Ovary (tissue), 7 donors: ENCODE measurements at regions not wholly inside any gene's neighbourhood (a gene's known extent, or its start where the extent isn't known, plus 50 kb on each side); places are given as distances from the start of the nearest gene placed in this dataset. TPM values are rescaled to one million over a fixed set of nuclear protein-coding genes. Genes with fewer than 3 reads are reported as not detected.

Experiments used
- DNase-seq, 5 donors: peaks; one replicate each; pipeline ENCODE4 v3.0.0-alpha.2; 2019 to 2020
- H3K27ac ChIP-seq, 2 donors: fragments of 200-600 bp; one replicate each; pipeline versions ENCODE4 v1.5.1 to v1.8.0; 2019 to 2022
- H3K27me3 ChIP-seq: fragments of 200-600 bp; one replicate; pipeline ENCODE4 v1.8.0; 2022
- H3K36me3 ChIP-seq: fragments of 200-600 bp; sonication (generic); one replicate; pipeline ENCODE4 v1.5.1; 2019
- H3K4me1 ChIP-seq: one replicate; pipeline ENCODE4 v1.8.1; 2013; ENCODE audit warnings: mild to moderate bottlenecking, moderate library complexity; ENCODE audit not compliant: insufficient read depth
- H3K4me3 ChIP-seq: fragments of 200-600 bp; sonication (generic); one replicate; pipeline ENCODE4 v1.5.1; 2017
- H3K9me3 ChIP-seq, 2 donors: fragments of 200-600 bp in 1 of 2; sonication (generic) in 1 of 2; one replicate each; pipeline versions ENCODE4 v1.5.1 to v1.8.1; 2013 to 2019; ENCODE audit warnings: mild to moderate bottlenecking in 1 of 2, moderate library complexity in 1 of 2
- EP300 ChIP-seq: sonication (generic); formaldehyde crosslinking; IDR thresholded peaks from one replicate; pipeline ENCODE4 v1.6.1; 2017; ENCODE audit warnings: antibody characterized with exemption
- POLR2A ChIP-seq: fragments of 450-650 bp; IDR thresholded peaks from one replicate; pipeline ENCODE4 v1.6.1; 2017; ENCODE audit warnings: antibody characterized with exemption, mild to moderate bottlenecking, moderate library complexity
- WGBS, 3 donors: extraction: QIAGEN DNeasy Blood & Tissue Kit in 1 of 3; methylation state at CpG; one replicate each; pipeline versions ENCODE4 v1.1.5 to v1.1.7; 2013 to 2017; 5-methylcytosine and 5-hydroxymethylcytosine counted together
- intact Hi-C, 4 donors: fragments of 100-400 bp; cut with DNase I; formaldehyde crosslinking; loops; one replicate each; pipeline versions ENCODE4 v1.11.0 to v1.15.1; 2022 to 2023
- small RNA-seq: library from RNA; depleted of rRNA; stranded (forward); fragments of <200 nt; gene quantifications from one replicate; pipeline ENCODE3, GENCODE V24; 2016
- donor health status: DM: no; HTN: no; CAD: no; lungs with moderate emphysema.
- donor health status: DM: no; HTN: no; CAD: no.
- donor health status: Bipolar disorder and iron deficiency.
- donor health status: DM: no; HTN: no; CAD: no.
- donor health status: DM: yes; HTN: yes; CAD: no.

- 54 to 61% (median 58%) methylated on average over 1 of the region's 1 CpG for WGBS, 3 donors
- intact Hi-C loops: no loop called here
These were observed 50.3 kb upstream of the OGFRL1 start for GRCh38 chr6:71238351-71238750.

More at GRCh38 chr6:71238351-71238750, 50.3 kb upstream of the OGFRL1 start:
- H3K4me1 ChIP-seq: no peaks in the 10 kb centered on the region
- no peaks in the 10 kb centered on the region for H3K36me3 ChIP-seq
- H3K27me3 ChIP-seq: no peaks in the 10 kb centered on the region
- H3K27ac ChIP-seq: no peak overlapping the region
- TF ChIP-seq EP300: no peak
- no peak for TF ChIP-seq POLR2A
- H3K9me3 ChIP-seq: no peaks in the 10 kb centered on the region
- no peak overlapping the region for H3K4me3 ChIP-seq
- no peak for DNase-seq

Small RNAs in the stretch of these regions (small RNA-seq; reads per million reads assigned to genes)
- gene RF00012 (not detected), gene RNU6-411P (not detected)
